Fibroblast of skin of abdomen (primary cell): ENCODE measurements at regions not wholly inside any gene's neighbourhood (a gene's known extent, or its start where the extent isn't known, plus 50 kb on each side); places are given as distances from the start of the nearest gene placed in this dataset.

Source experiments
- DNase-seq: peaks from one replicate; pipeline ENCODE4 v3.0.0-alpha.2; 2013

- DNase-seq, result no peak
These were observed 113.1 kb downstream of the ICOS start for GRCh38 chr2:204049635-204050034.

- DNase-seq, result no peak
These were observed 114.1 kb downstream of the ICOS start for GRCh38 chr2:204050681-204051080.

- no peak for DNase-seq
These were observed 114.9 kb downstream of the ICOS start for GRCh38 chr2:204051476-204051875.

- no peak for DNase-seq
These were observed 115.5 kb downstream of the ICOS start for GRCh38 chr2:204051984-204052556.

- DNase-seq, result no peak
These were observed 122.5 kb downstream of the ICOS start for GRCh38 chr2:204059016-204059415.

- DNase-seq, result no peak
These were observed 124.3 kb downstream of the ICOS start for GRCh38 chr2:204060841-204061240.

GRCh38 chr2:204061241-204061640, 124.7 kb downstream of the ICOS start:
- no peak for DNase-seq

GRCh38 chr2:204064119-204064518, 127.6 kb downstream of the ICOS start:
- DNase-seq, result no peak

GRCh38 chr2:204065566-204065965, 129.0 kb downstream of the ICOS start:
- DNase-seq, result peak; percentile 4

GRCh38 chr2:204066051-204066450, 129.5 kb downstream of the ICOS start:
- DNase-seq, result no peak

- DNase-seq, result no peak
These were observed 133.2 kb downstream of the ICOS start for GRCh38 chr2:204069804-204070203.

- DNase-seq, result no peak
These were observed 136.1 kb downstream of the ICOS start for GRCh38 chr2:204072443-204073324.

- peak; percentile 69 for DNase-seq
These were observed 137.9 kb downstream of the ICOS start for GRCh38 chr2:204074456-204074855.

- DNase-seq, result no peak
These were observed 141.6 kb downstream of the ICOS start for GRCh38 chr2:204078003-204078698.

GRCh38 chr2:204081487-204082425, 145.2 kb downstream of the ICOS start:
- DNase-seq, result no peak

- no peak for DNase-seq
These were observed 149.6 kb downstream of the ICOS start for GRCh38 chr2:204086167-204086566.

GRCh38 chr2:204089105-204089504, 152.5 kb downstream of the ICOS start:
- no peak for DNase-seq

GRCh38 chr2:204089574-204089973, 153.0 kb downstream of the ICOS start:
- no peak for DNase-seq

- no peak for DNase-seq
These were observed 153.5 kb downstream of the ICOS start for GRCh38 chr2:204090021-204090420.

GRCh38 chr2:204104811-204105210, 168.2 kb downstream of the ICOS start:
- no peak for DNase-seq

- peak; percentile 43 for DNase-seq
These were observed 171.8 kb downstream of the ICOS start for GRCh38 chr2:204108330-204108751.

GRCh38 chr2:204108781-204109295, 172.3 kb downstream of the ICOS start:
- DNase-seq, result no peak
